GM10266 (cell line): ENCODE measurements at regions not wholly inside any gene's neighbourhood (a gene's known extent, or its start where the extent isn't known, plus 50 kb on each side); places are given as distances from the start of the nearest gene placed in this dataset.
"Not testable (repeated sequence)": the region's sequence is repeated elsewhere in the genome, so short reads cannot be mapped to it uniquely, and the experiment has no call there.

ENCODE experiments used
- DNase-seq: peaks from one replicate; pipeline ENCODE4 v3.0.0; 2012; ENCODE audit errors: extremely low spot score
- CTCF ChIP-seq: IDR thresholded peaks from 2 replicates; pipeline ENCODE4 v1.5.1; 2012; ENCODE audit warnings: mild to moderate bottlenecking, low read depth; ENCODE audit not compliant: control insufficient read depth, insufficient read depth; ENCODE audit errors: missing control alignments

GRCh38 chr21:35716876-35717565, 343.3 kb downstream of the SETD4 start:
- TF ChIP-seq CTCF = no peak
- DNase-seq = no peak

GRCh38 chr21:35713914-35714313, 346.4 kb downstream of the SETD4 start:
- no peak for TF ChIP-seq CTCF

GRCh38 chr21:35711661-35712060, 348.7 kb downstream of the SETD4 start:
- DNase-seq = no peak
- no peak for TF ChIP-seq CTCF

More at GRCh38 chr21:35713914-35714313, 346.4 kb downstream of the SETD4 start:
- DNase-seq = no peak

GRCh38 chr21:35711213-35711612, 349.1 kb downstream of the SETD4 start:
- no peak for TF ChIP-seq CTCF
- DNase-seq = no peak

- DNase-seq = not testable (repeated sequence)
Measured at GRCh38 chr21:35709990-35710389, 350.3 kb downstream of the SETD4 start.

- no peak for DNase-seq
- TF ChIP-seq CTCF = no peak
Measured at GRCh38 chr21:35705888-35706287, 354.4 kb downstream of the SETD4 start.

GRCh38 chr21:35705237-35705887, 355.0 kb downstream of the SETD4 start:
- no peak for TF ChIP-seq CTCF

More at GRCh38 chr21:35705237-35705887, 355.0 kb downstream of the SETD4 start:
- no peak for DNase-seq
